Kidney (tissue), 13 donors: ENCODE measurements at regions not wholly inside any gene's neighbourhood (a gene's known extent, or its start where the extent isn't known, plus 50 kb on each side); places are given as distances from the start of the nearest gene placed in this dataset.

Experiments
- DNase-seq, 5 donors: peaks; one replicate each; pipeline ENCODE4 v3.0.0-alpha.2; 2013 to 2020
- FAIRE-seq: peaks from 2 replicates; lab custom pipeline; 2012; peaks lifted over from hg19 to GRCh38; lab: Jason Lieb, UNC
- H3K27ac ChIP-seq, 2 donors: one replicate each; pipeline ENCODE4 v1.7.0; 2013; ENCODE audit warnings: low read depth in 2 of 2, low read length in 2 of 2, inconsistent platforms in 1 of 2
- H3K27me3 ChIP-seq: one replicate; pipeline ENCODE4 v1.7.1; 2013; ENCODE audit warnings: low read length, inconsistent platforms; ENCODE audit not compliant: control insufficient read depth, insufficient read depth
- H3K36me3 ChIP-seq, 3 donors: one replicate each; pipeline versions ENCODE4 v1.7.0 to v1.7.1; 2013; ENCODE audit warnings: low read length in 3 of 3, control low read depth in 1 of 3, inconsistent platforms in 1 of 3; ENCODE audit not compliant: insufficient read depth in 3 of 3, control insufficient read depth in 2 of 3
- H3K4me1 ChIP-seq, 3 donors: one replicate each; pipeline versions ENCODE4 v1.7.0 to v1.7.1; 2013; ENCODE audit warnings: low read length in 3 of 3, inconsistent platforms in 1 of 3, low read depth in 1 of 3; ENCODE audit not compliant: control insufficient read depth in 2 of 3, insufficient read depth in 2 of 3
- H3K4me3 ChIP-seq, 3 donors: one replicate each; pipeline versions ENCODE4 v1.7.0 to v1.8.1; 2013; ENCODE audit warnings: low read length in 3 of 3, control low read depth in 1 of 3, inconsistent platforms in 1 of 3
- H3K9ac ChIP-seq, 3 donors: one replicate each; pipeline versions ENCODE4 v1.7.0 to v1.7.1; 2013; ENCODE audit warnings: low read length in 3 of 3, control low read depth in 1 of 3, inconsistent platforms in 1 of 3
- H3K9me3 ChIP-seq, 3 donors: one replicate each; pipeline versions ENCODE4 v1.7.0 to v1.7.1; 2013; ENCODE audit warnings: low read length in 3 of 3, control low read depth in 1 of 3, inconsistent platforms in 1 of 3; ENCODE audit not compliant: control insufficient read depth in 2 of 3, insufficient read depth in 1 of 3
- intact Hi-C: fragments of 100-400 bp; cut with DNase I; formaldehyde crosslinking; loops from one replicate; pipeline ENCODE4 v1.11.1; 2022
- TF ChIP-seq, protein P1 (sequence below): IDR thresholded peaks from 3 replicates; pipeline ENCODE4 v1.5.1; 2012; ENCODE audit warnings: mild to moderate bottlenecking, moderate library complexity, borderline replicate concordance; ENCODE audit not compliant: insufficient read depth; ENCODE audit errors: extremely low read depth
- donor health status: control.
- donor health status: control.
- donor health status: control.
- donor health status: control.
- donor health status: control.
- donor health status: DM: yes; HTN: yes; CAD: no.
- donor health status: Normal renal cell carcinoma (clear cell type).

DNA sequence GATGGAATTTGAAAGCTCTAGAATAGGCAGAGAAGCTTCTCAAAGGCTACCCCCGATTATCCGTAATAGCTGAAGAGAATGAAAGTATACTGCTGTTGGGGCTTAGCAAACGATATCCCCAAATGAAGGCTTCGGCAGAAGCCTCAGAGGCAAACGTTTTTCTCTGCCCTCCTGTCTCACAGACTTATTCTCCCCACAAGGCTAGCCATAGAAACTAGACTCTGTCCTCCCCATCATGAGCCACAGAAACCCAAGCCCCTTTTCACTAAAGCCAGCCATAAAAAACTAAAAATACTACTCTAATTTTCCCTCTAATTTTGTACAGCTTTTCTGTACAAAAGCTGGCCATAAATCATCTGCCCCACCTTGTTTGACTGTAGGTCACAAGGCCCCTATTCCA, 413.4 kb upstream of the CFAP20DC start:
- DNase-seq (no peak), FAIRE-seq (no peak)
- Histone ChIP-seq H3K4me3 (no peak overlapping the region), H3K27ac (no peak overlapping the region), H3K9me3 (no peaks in the 10 kb centered on the region), H3K27me3 (no peaks in the 10 kb centered on the region), H3K9ac (no peak overlapping the region), H3K36me3 (no peaks in the 10 kb centered on the region), H3K4me1 (no peaks in the 10 kb centered on the region)
- TF ChIP-seq, protein P1, sequence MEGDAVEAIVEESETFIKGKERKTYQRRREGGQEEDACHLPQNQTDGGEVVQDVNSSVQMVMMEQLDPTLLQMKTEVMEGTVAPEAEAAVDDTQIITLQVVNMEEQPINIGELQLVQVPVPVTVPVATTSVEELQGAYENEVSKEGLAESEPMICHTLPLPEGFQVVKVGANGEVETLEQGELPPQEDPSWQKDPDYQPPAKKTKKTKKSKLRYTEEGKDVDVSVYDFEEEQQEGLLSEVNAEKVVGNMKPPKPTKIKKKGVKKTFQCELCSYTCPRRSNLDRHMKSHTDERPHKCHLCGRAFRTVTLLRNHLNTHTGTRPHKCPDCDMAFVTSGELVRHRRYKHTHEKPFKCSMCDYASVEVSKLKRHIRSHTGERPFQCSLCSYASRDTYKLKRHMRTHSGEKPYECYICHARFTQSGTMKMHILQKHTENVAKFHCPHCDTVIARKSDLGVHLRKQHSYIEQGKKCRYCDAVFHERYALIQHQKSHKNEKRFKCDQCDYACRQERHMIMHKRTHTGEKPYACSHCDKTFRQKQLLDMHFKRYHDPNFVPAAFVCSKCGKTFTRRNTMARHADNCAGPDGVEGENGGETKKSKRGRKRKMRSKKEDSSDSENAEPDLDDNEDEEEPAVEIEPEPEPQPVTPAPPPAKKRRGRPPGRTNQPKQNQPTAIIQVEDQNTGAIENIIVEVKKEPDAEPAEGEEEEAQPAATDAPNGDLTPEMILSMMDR = no peak
- intact Hi-C loops = no loop called here

DNA sequence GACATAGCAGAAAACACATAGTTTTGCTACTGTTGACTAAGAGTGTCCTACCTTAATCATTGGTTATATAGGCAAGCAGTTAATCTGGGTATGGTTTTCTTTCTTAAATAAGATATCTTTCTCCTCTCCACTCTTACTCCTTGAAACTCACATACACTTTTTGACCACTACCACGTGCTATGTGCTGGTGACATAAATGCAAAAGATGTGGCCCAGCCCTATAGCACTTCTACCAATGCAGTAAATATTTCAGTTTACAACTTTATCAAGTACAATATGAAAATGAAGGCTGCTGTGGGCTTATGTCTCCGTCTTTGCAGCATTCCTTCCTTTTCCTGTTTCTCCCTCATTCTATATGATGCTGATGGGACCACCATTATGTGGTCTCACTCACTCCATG, 410.2 kb upstream of the CFAP20DC start:
- H3K36me3 ChIP-seq = no peaks in the 10 kb centered on the region
- intact Hi-C loops = no loop called here
- TF ChIP-seq, protein P1 = no peak

DNA sequence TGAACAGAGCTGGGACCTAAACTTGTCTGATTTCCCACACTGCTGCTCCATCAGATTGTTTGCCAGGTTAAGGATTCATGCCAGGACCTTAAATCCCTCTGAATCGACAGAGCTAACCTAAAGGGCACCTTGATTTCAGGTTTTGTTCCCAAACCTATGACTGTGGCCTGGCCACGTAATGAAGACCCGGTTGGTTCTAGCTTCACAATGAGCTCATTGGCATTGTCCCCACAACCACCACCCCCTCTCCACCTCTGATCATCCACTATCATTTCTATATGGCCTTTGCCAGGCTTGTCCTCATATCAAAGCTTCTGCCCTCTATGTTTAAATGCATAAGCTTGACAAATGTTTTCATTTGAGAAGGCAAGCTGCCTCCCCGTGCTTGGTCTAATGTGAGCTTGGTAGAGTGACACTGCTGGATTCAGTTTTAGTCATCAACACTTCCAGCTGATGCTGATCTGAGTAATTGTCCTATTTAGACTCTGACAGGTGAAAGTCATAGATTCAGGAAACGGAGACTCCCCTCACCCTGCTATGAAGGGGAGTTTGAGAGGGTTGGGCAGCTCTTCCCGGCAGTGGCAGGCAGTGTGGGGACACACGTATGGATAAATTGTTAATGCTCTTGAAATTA, 407.1 kb upstream of the CFAP20DC start:
- no peak for DNase-seq
- Histone ChIP-seq H3K27ac (no peak overlapping the region), H3K4me3 (no peak overlapping the region), H3K36me3 (no peaks in the 10 kb centered on the region), H3K4me1 (no peaks in the 10 kb centered on the region), H3K27me3 (no peaks in the 10 kb centered on the region), H3K9ac (no peak overlapping the region), H3K9me3 (no peaks in the 10 kb centered on the region)
- TF ChIP-seq, protein P1 = no peak
- intact Hi-C loops = no loop called here
- no peak for FAIRE-seq

More for the DNA sequence above, 410.2 kb upstream of the CFAP20DC start:
- no peak for DNase-seq
- no peak overlapping the region for H3K4me3 ChIP-seq
- no peaks in the 10 kb centered on the region for H3K4me1 ChIP-seq
- no peaks in the 10 kb centered on the region for H3K9me3 ChIP-seq
- H3K27me3 ChIP-seq = no peaks in the 10 kb centered on the region
- H3K27ac ChIP-seq = no peak overlapping the region
- FAIRE-seq = no peak
- no peak overlapping the region for H3K9ac ChIP-seq
